GM10266 (cell line): ENCODE measurements at regions not wholly inside any gene's neighbourhood (a gene's known extent, or its start where the extent isn't known, plus 50 kb on each side); places are given as distances from the start of the nearest gene placed in this dataset.
"Not testable (repeated sequence)": the region's sequence is repeated elsewhere in the genome, so short reads cannot be mapped to it uniquely, and the experiment has no call there.

Source experiments
- DNase-seq: peaks from one replicate; pipeline ENCODE4 v3.0.0; 2012; ENCODE audit errors: extremely low spot score
- TF ChIP-seq, protein P1 (sequence below): IDR thresholded peaks from 2 replicates; pipeline ENCODE4 v1.5.1; 2012; ENCODE audit warnings: mild to moderate bottlenecking, low read depth; ENCODE audit not compliant: control insufficient read depth, insufficient read depth; ENCODE audit errors: missing control alignments

DNA sequence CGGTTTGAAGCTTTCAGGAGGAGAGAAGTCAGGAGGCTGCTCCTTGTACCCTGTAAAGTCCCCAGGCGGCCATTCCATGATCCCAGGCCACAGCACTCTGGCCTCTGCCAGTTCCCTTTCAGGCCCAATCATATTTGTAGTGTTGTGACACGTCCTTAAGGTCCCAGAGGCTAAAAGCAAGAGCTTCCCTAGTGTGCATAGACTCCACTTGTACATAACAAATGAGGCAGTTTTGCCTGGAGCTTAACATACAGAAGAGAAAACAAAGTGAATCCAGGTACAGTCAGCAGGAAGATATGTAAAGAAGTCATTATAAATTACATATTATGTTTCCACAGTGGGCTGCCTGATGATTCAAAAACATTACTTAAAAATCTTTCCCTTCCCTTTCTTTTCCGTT, 81.1 kb upstream of the RPH3A start:
- no peak for DNase-seq

DNA sequence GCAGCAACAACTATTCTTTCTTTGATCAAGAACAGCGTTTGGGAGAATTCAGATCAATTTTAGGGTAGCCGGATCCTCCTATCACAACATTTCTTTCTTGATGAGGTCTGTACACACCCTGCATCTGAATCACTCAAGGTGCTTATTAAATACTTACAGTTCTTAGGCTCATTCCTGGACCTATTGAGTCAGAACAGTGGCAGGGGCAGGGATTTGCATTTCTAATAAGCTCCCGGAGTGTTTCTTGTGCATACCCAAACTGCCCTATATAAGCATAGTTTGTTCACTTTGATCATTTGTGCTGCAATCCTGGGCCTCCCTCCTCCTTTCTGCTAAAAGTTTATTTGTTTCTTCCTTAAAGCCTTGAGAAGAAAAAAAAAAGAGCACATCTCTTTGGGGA, 80.5 kb upstream of the RPH3A start:
- TF ChIP-seq, protein P1, sequence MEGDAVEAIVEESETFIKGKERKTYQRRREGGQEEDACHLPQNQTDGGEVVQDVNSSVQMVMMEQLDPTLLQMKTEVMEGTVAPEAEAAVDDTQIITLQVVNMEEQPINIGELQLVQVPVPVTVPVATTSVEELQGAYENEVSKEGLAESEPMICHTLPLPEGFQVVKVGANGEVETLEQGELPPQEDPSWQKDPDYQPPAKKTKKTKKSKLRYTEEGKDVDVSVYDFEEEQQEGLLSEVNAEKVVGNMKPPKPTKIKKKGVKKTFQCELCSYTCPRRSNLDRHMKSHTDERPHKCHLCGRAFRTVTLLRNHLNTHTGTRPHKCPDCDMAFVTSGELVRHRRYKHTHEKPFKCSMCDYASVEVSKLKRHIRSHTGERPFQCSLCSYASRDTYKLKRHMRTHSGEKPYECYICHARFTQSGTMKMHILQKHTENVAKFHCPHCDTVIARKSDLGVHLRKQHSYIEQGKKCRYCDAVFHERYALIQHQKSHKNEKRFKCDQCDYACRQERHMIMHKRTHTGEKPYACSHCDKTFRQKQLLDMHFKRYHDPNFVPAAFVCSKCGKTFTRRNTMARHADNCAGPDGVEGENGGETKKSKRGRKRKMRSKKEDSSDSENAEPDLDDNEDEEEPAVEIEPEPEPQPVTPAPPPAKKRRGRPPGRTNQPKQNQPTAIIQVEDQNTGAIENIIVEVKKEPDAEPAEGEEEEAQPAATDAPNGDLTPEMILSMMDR: no peak
- DNase-seq: no peak

More for the DNA sequence above, 81.1 kb upstream of the RPH3A start:
- TF ChIP-seq, protein P1: no peak

DNA sequence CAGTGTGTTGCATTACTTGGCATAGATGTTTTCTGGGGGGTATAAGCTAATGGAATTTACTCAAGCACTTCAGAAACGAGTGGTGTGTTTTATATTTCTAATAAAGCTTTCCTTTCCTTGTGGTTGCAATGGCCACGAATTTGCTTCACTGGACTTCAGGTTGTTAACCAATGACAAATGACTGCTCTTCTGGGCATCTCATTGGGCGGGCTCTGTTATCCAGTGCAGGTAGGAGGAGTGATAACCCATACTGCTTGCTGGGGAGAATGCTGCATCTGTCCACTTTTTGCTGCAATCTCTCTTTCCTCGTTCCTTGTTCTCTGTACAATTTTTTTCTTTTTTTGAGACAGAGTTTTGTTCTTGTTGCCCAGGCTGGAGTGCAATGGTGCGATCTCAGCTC, 80.0 kb upstream of the RPH3A start:
- no peak for DNase-seq
- TF ChIP-seq, protein P1: no peak

DNA sequence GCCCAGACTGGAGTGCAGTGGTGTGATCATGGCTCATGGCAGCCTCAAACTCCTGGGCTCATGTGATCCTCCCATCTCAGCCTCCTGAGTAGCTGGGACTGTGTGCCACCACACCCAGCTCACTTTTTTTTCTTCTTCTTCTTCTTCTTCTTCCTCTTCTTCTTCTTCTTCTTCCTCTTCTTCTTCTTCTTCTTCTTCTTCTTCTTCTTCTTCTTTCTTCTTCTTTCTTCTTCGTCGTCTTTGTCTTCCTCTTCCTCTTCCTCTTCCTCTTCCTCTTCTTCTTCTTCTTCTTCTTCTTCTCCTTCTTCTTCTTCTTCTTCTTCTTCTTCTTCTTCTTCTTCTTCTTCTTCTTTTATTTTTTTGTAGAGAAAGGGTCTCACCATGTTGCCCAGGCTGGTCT, 78.8 kb upstream of the RPH3A start:
- DNase-seq: not testable (repeated sequence)

DNA sequence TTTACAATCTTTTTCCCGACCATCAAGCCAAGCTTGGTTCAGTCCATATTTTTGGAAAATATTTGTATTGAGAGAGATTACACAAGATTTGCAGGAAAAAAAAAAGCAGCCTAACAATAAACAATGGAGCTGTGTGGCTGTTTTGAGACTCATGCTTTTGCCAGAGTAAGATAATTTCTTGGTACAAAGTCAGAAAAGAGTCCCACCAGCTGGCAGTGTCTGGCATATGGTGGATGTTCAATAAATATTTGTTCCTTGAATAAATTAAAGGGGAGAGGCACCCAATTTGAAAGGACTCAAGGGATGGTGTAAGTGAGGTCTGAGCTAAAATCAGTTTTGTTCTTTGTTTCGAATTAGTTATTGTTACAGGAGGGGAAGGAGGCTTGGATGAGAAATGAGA, 78.1 kb upstream of the RPH3A start:
- DNase-seq: no peak
- TF ChIP-seq, protein P1: no peak

DNA sequence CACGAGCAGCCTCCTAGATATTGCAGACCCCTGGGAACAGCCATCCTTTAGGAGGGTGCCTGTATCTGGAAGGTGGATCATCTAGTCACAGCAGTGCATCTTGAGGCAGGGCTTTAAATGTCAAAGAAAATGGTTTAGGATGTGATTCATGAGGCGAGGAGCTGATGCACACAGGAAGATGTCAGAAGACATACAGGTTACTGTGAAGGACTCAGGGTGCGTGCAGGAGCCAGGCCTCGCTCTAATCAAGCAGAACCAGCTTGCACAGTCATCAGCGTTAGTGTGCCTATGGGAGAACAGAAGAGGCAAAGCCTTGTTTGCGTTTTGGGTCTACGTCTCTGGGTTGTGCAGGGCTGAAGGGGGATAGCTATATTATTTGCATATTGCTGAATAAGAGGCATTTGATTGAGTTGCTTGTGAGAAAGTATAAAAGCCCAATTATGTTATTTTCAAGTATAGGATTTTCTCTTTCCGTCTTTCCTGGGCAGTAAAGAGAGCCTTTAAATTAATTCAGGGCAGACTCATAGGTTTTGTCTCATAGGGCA, 77.3 kb upstream of the RPH3A start:
- DNase-seq: no peak
- TF ChIP-seq, protein P1: no peak

DNA sequence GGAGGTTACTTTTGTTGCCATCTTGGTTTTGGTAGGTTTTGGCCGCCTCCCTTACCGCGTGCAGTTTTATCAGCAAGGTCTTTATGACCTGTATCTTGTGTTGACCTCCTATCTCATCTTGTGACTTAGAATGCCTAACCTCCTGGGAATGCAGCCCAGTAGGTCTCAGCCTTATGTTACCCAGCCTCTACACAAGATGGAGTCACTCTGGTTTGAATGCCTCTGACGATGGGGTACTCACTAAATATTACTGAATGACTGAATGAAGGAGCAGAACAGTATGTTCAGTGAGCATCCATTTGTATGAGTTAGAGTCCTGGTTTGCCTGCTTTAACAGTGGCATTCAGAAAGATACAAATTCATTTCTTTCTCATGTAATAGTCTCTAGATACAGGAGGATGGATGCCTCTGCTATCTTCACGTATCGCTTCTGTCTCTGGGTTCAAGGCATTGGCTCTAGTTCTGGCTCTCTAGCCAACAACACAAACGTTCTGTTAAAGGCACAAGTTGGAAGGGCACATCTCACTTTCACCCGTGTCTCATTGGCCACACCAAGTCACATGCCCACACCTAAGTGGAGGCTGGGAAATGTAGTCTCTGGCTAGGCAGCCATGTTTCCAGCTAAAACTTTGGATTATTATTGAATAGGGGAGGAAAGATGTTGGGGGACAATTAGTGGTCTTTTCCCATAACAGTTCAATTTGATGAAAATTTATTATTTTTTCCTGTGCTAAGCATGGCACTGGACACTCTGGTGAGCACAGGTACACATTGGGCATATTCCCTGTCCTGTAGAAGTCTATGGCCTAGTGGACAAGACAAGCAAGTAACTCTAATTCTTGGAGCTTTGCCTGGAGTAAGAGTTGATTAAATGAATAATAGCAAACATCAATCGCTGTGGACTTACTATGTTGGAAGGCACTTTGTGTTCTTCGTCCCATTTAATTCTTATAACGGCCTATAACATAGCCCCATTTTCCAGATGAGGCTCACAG, 75.2 kb upstream of the RPH3A start:
- TF ChIP-seq, protein P1: no peak

More for the DNA sequence above, 75.2 kb upstream of the RPH3A start:
- peak; percentile 12 for DNase-seq
